B cell (primary cell): ENCODE measurements at regions not wholly inside any gene's neighbourhood (a gene's known extent, or its start where the extent isn't known, plus 50 kb on each side); places are given as distances from the start of the nearest gene placed in this dataset.

ENCODE experiments used
- ATAC-seq: fragments of 200-7000 bp; cut with Tn5 transposase; one replicate; pipeline ENCODE4 v1.10.0; 2021; ENCODE audit warnings: low read depth, mild to moderate bottlenecking, moderate number of reproducible peaks, moderate library complexity
- CTCF ChIA-PET: fragments of 350-600 bp; sonication (Branson Sonifier 250); formaldehyde crosslinking; loops from one replicate; lab custom pipeline; 2021; ENCODE audit warnings: antibody characterized with exemption, inconsistent platforms; lab: Charles Lee
- POLR2A ChIA-PET: fragments of 350-600 bp; sonication (Branson Sonifier 250); formaldehyde crosslinking; loops from one replicate; lab custom pipeline; 2021; ENCODE audit warnings: antibody characterized with exemption; lab: Charles Lee
- DNase-seq: peaks from one replicate; pipeline ENCODE4 v3.0.0; 2013
- H2AFZ ChIP-seq: 2 replicates; pipeline ENCODE4 v1.6.1; 2012; ENCODE audit warnings: mild to moderate bottlenecking, low read depth, low read length; ENCODE audit not compliant: insufficient read depth, poor library complexity, severe bottlenecking
- H3K27ac ChIP-seq, 2 donors: 1 replicate in 1 of 2; 2 replicates in 1 of 2; pipeline ENCODE4 v1.5.1; 2012 to 2013; ENCODE audit warnings: low read length in 2 of 2, mild to moderate bottlenecking in 2 of 2, moderate library complexity in 1 of 2
- H3K27me3 ChIP-seq, 4 experiments: fragments of 200-600 bp in 1 of 4; sonication (generic) in 1 of 4; replicated peaks in 1 of 4; 1 replicate in 2 of 4; 2 replicates in 2 of 4; pipeline versions ENCODE4 v1.6.1 to v1.7.0; 2013 to 2016; ENCODE audit warnings: low read length in 3 of 4, mild to moderate bottlenecking in 2 of 4, mixed read lengths in 1 of 4, moderate library complexity in 1 of 4; ENCODE audit not compliant: insufficient read depth in 4 of 4, control insufficient read depth in 3 of 4; ENCODE audit errors: control extremely low read depth in 1 of 4
- H3K36me3 ChIP-seq, 2 experiments: replicated peaks in 1 of 2; 1 replicate in 1 of 2; 2 replicates in 1 of 2; pipeline versions ENCODE4 v1.6.1 to v1.7.1; 2013; ENCODE audit warnings: low read length in 1 of 2; ENCODE audit not compliant: insufficient read depth in 2 of 2, control insufficient read depth in 1 of 2; ENCODE audit errors: control extremely low read depth in 1 of 2, extremely low read depth in 1 of 2
- H3K4me1 ChIP-seq, 2 donors: fragments of 200-600 bp in 1 of 2; sonication (generic) in 1 of 2; 1 replicate in 1 of 2; 2 replicates in 1 of 2; pipeline versions ENCODE4 v1.5.1 to v1.6.1; 2013 to 2017; ENCODE audit warnings: low read length in 2 of 2; ENCODE audit not compliant: control insufficient read depth in 2 of 2, insufficient read depth in 2 of 2
- H3K4me2 ChIP-seq: replicated peaks from 2 replicates; pipeline ENCODE3; 2012; ENCODE audit warnings: mild to moderate bottlenecking, low read depth, low read length; ENCODE audit not compliant: poor library complexity, severe bottlenecking
- H3K4me3 ChIP-seq, 5 experiments: fragments of 200-600 bp in 1 of 5; sonication (generic) in 1 of 5; 1 replicate in 3 of 5; 2 replicates in 2 of 5; pipeline versions ENCODE4 v1.5.1 to v1.7.0; 2011 to 2016; ENCODE audit warnings: low read length in 4 of 5, mild to moderate bottlenecking in 4 of 5, low read depth in 2 of 5, control low read depth in 1 of 5, moderate library complexity in 1 of 5; ENCODE audit not compliant: insufficient read depth in 1 of 5; ENCODE audit errors: control extremely low read depth in 1 of 5, extremely low read depth in 1 of 5
- H3K79me2 ChIP-seq: fragments of 200-600 bp; sonication (generic); one replicate; pipeline ENCODE4 v1.6.0; 2016; ENCODE audit warnings: low read length; ENCODE audit not compliant: control insufficient read depth, insufficient read depth
- H3K9ac ChIP-seq: fragments of 200-600 bp; sonication (generic); 2 replicates; pipeline ENCODE4 v1.6.1; 2017; ENCODE audit warnings: mild to moderate bottlenecking, low read length, moderate library complexity
- H3K9me3 ChIP-seq, 3 donors: one replicate each; pipeline versions ENCODE4 v1.6.1 to v1.7.1; 2013; ENCODE audit warnings: low read length in 2 of 3; ENCODE audit not compliant: control insufficient read depth in 2 of 3, insufficient read depth in 1 of 3; ENCODE audit errors: control extremely low read depth in 1 of 3
- H4K20me1 ChIP-seq: 2 replicates; pipeline ENCODE4 v1.6.0; 2012; ENCODE audit warnings: mild to moderate bottlenecking, low read length; ENCODE audit not compliant: insufficient read depth, control insufficient read depth, poor library complexity, severe bottlenecking
- H3K27ac Mint-ChIP-seq: one replicate; pipeline ENCODE4 v1.8.0; 2021; ENCODE audit warnings: mixed read lengths
- H3K27me3 Mint-ChIP-seq: one replicate; pipeline ENCODE4 v1.8.0; 2021; ENCODE audit warnings: mixed read lengths
- H3K4me1 Mint-ChIP-seq: one replicate; pipeline ENCODE4 v1.8.0; 2021; ENCODE audit warnings: mixed read lengths
- H3K4me3 Mint-ChIP-seq: one replicate; pipeline ENCODE4 v1.8.0; 2021; ENCODE audit warnings: mixed read lengths
- H3K9me3 Mint-ChIP-seq: one replicate; pipeline ENCODE4 v1.8.0; 2022; ENCODE audit warnings: mixed read lengths; ENCODE audit not compliant: insufficient read depth
- CTCF ChIP-seq: fragments of 200-600 bp; IDR thresholded peaks from one replicate; pipeline ENCODE4 v1.8.0; 2022; ENCODE audit warnings: antibody characterized with exemption, mild to moderate bottlenecking
- EZH2 ChIP-seq: IDR thresholded peaks from 2 replicates; pipeline ENCODE4 v1.6.1; 2012; ENCODE audit warnings: borderline replicate concordance, low read depth, mild to moderate bottlenecking, moderate library complexity, low read length; ENCODE audit not compliant: insufficient read depth, poor library complexity, severe bottlenecking
- WGBS: methylation state at CpG from one replicate; pipeline ENCODE4 v1.1.5; 2013; ENCODE audit warnings: missing lambda C conversion rate; ENCODE audit not compliant: insufficient coverage; 5-methylcytosine and 5-hydroxymethylcytosine counted together
- intact Hi-C: fragments of 100-400 bp; cut with micrococcal nuclease; formaldehyde crosslinking; loops from one replicate; pipeline ENCODE4 v1.10.0; 2022

GRCh38 chr12:92539110-92539749 lies 163.6 kb upstream of the PLEKHG7 start:
- no peaks in the 10 kb centered on the region for H3K27me3 Mint-ChIP-seq
- ATAC-seq (peak; percentile 49), DNase-seq (peak; percentile 60)
- H3K9me3 Mint-ChIP-seq = no peaks in the 10 kb centered on the region
- TF ChIP-seq EZH2 = no peak
- no peak for TF ChIP-seq CTCF
- Histone ChIP-seq H3K36me3 (no peaks in the 10 kb centered on the region), H3K27ac (peak overlapping the region; percentile 68 to 93), H3K4me3 (peak overlapping the region in 1 of 5 experiments; percentile 27), H3K4me1 (peaks cover 59 to 63% of the 10 kb centered on the region in 2 donors), H3K27me3 (no peaks in the 10 kb centered on the region), H3K9ac (peak overlapping the region; percentile 31), H3K9me3 (no peaks in the 10 kb centered on the region), H4K20me1 (no peaks in the 10 kb centered on the region), H3K4me2 (peak overlapping the region; percentile 64), H2AFZ (peak overlapping the region; percentile 65), H3K79me2 (peaks cover 3% of the 10 kb centered on the region)
- intact Hi-C loops = no loop called here
- H3K4me1 Mint-ChIP-seq = peaks cover 70% of the 10 kb centered on the region
- peak overlapping the region; percentile 97 for H3K27ac Mint-ChIP-seq
- H3K4me3 Mint-ChIP-seq = peak overlapping the region; percentile 84
- 6% methylated on average over 3 of the region's 5 CpGs for WGBS
- CTCF ChIA-PET = no interaction called here
- POLR2A ChIA-PET = no interaction called here

GRCh38 chr12:92537290-92537960 lies 165.4 kb upstream of the PLEKHG7 start:
- peak overlapping the region; percentile 62 for H3K27ac Mint-ChIP-seq
- H3K9me3 Mint-ChIP-seq = no peaks in the 10 kb centered on the region
- intact Hi-C loops = no loop called here
- no peaks in the 10 kb centered on the region for H3K9me3 ChIP-seq
- no peaks in the 10 kb centered on the region for H3K27me3 Mint-ChIP-seq
- no peak overlapping the region for H3K4me3 ChIP-seq
- no peak overlapping the region for H3K4me3 Mint-ChIP-seq
- no peaks in the 10 kb centered on the region for H3K79me2 ChIP-seq
- no peaks in the 10 kb centered on the region for H4K20me1 ChIP-seq
- DNase-seq (no peak), ATAC-seq (no peak)
- H3K27ac ChIP-seq = peak overlapping the region in 1 of 2 donors; percentile 6
- peaks cover 68% of the 10 kb centered on the region for H3K4me1 Mint-ChIP-seq
- 40% methylated on average over 1 of the region's 3 CpGs for WGBS
- TF ChIP-seq EZH2 = no peak
- no peak for TF ChIP-seq CTCF
- H3K27me3 ChIP-seq = no peaks in the 10 kb centered on the region
- CTCF ChIA-PET = interaction anchor here (1.0 kb wide), 1 partner anchor 35 kb away, joined by 3 read pairs; no protein-coding TSS in a partner anchor
- H2AFZ ChIP-seq = no peak overlapping the region
- no peak overlapping the region for H3K9ac ChIP-seq
- POLR2A ChIA-PET = interaction anchor here (0.7 to 0.9 kb wide), 2 partner anchors 49 to 398 kb away, joined by 3 to 5 read pairs; no protein-coding TSS in a partner anchor
- H3K4me1 ChIP-seq = peaks cover 47 to 51% of the 10 kb centered on the region in 2 donors
- H3K36me3 ChIP-seq = no peaks in the 10 kb centered on the region
- no peak overlapping the region for H3K4me2 ChIP-seq
